ENCODE measurements at regions not wholly inside any gene's neighbourhood (a gene's known extent, or its start where the extent isn't known, plus 50 kb on each side); places are given as distances from the start of the nearest gene placed in this dataset.

DNA sequence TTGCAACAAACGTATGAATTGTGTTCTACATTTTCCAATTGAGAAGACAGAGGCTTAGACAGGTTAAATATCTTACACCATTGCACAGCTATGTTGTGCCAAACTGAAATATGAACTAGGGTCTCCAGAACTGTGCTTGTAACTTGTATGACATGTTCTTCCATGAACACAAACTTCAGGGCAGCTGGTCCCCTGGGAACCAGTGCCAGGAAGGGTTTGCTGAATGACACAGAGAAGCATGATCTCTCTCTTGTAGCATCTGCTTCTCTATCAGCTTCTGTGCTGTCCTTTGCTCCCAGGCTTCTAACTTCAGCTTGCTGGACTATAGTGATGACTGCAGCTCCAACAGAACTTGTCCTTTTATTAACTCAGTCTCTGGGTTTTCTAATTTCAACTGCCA is 385.5 kb downstream of the SIPA1L2 start:
- DNase-seq (ENCODE audit: low read depth) = no peak

GRCh38 chr1:232239998-232240397 is 389.9 kb downstream of the SIPA1L2 start:
- DNase-seq (ENCODE audit: low read depth) = no peak

DNA sequence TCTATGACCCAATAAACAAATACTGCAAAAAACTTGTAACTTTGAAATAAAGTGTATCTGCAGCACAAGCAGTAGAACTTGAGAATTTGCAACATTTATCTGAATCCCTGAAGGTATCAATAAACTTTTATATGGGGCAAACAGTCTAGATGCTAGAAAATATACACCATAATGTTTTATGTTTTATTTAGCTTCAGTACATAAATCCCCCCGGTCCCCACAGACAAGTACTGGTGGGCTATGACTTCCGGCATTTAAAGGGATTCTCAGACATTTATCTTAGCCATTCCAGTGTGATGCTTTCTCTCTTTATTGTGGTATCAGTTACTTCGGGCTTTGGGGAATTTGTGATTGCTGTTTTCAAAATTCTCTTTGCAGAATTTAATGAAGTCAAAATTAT is 390.4 kb downstream of the SIPA1L2 start:
- no peak for DNase-seq (ENCODE audit: low read depth)

GRCh38 chr1:232238009-232238408 is 391.9 kb downstream of the SIPA1L2 start:
- no peak for DNase-seq (ENCODE audit: low read depth)

- no peak for DNase-seq (ENCODE audit: low read depth)
Observed at GRCh38 chr1:232227306-232227705, 402.6 kb downstream of the SIPA1L2 start.

- DNase-seq (ENCODE audit: low read depth) = no peak
Observed at GRCh38 chr1:232226197-232226712, 403.7 kb downstream of the SIPA1L2 start.

- no peak for DNase-seq (ENCODE audit: low read depth)
Observed at GRCh38 chr1:232225336-232226131, 404.4 kb downstream of the SIPA1L2 start.

GRCh38 chr1:232223887-232224286 is 406.0 kb downstream of the SIPA1L2 start:
- DNase-seq (ENCODE audit: low read depth) = no peak

DNA sequence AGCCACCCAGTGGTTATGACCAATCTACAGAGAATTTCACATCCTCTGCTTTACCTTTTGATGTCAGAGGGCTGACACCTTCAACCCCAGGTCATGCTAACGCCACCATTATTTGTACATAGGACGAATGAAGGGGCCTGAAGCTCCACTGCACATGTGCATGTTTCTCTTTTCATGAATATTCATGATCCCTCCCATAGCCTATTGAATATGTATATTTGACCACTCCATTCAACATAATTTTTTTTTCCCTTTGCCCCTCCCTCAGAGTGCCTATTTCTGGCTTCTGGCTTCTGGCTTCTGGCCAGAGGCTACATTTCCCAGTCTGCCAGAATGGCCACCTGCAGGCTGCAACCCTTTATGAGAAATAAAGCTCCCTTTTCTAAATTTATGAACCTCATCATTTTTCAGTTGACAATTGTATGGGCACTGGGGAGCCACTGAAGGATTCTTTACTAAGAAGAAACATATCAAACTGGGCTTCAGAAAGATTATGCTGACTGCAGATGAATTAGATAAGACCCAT is 406.7 kb downstream of the SIPA1L2 start:
- DNase-seq (ENCODE audit: low read depth) = no peak

DNA sequence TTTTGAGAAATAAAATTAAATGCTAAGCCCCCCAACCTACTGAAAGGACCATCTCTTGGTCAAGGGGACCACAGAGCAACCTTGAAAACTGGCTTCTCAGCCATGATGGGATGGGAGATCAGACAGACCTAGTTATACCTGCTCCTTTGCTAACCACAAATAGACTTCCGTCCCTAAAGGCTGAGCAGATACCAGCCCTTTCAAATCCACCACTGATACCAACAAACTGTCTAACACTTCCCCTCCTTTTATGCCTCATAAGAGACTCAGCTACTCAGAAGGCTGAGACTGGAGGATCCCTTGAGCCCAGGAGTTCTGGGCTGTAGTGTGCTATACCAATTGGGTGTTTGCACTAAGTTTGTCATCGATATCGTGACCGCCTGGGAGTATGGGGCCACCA is 407.3 kb downstream of the SIPA1L2 start:
- DNase-seq (ENCODE audit: low read depth) = no peak

DNA sequence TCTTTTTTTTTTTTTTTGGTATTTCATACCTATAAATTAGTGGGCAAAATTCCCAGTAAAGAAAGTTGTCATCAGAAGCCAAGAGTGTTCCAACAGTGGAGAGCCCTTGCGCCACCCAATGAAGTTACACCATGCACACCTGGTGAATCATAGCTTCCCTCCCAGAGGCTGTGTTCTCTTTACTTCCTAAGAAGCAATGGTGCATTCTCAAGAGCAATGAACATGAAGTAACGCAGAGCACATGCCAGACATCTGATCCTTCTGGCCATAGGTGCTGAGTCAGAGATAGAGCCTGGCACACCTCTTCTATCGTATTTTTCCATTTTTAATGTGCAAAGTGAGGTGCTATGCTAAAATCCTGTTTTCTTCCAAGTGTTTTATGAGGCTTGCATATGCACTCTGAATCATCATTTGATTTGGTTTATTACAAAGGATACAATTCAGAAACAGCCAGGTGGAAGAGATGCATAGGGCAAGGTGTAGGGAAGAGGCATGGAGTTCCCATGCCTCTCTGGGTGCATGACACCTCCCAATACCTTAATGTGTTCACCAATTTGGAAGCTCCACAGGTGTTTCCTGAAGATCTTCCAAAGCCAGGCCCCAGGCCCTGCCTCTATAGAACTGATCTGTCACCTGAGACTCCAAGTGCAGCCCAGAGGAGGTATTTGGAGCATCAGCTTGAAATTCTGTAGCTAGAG is 408.0 kb downstream of the SIPA1L2 start:
- no peak for DNase-seq (ENCODE audit: low read depth)

- DNase-seq (ENCODE audit: low read depth) = no peak
Observed at GRCh38 chr1:232218955-232219865, 410.7 kb downstream of the SIPA1L2 start.

GRCh38 chr1:232213928-232214327 is 416.0 kb downstream of the SIPA1L2 start:
- no peak for DNase-seq (ENCODE audit: low read depth)

GRCh38 chr1:232212253-232212652 is 417.7 kb downstream of the SIPA1L2 start:
- no peak for DNase-seq (ENCODE audit: low read depth)

DNA sequence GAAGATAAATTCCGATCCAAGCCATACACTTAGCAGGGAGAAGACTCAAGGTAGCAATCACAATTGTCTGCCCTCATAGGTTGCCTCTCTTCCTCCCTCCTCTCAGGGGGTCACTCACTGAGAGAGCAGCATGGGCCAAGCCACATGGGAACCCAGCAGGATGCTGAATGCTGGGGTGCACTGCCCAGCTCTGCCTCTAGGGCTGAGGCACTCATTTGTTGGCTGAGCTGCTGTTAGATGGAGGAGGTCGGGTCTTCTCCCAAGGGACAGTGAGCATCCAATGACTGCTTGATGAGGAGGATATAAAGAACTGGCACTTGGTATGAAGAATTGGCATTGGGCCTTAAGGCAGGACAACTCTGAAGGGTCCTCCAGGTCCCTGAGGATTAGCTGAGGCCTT is 418.8 kb downstream of the SIPA1L2 start:
- DNase-seq (ENCODE audit: low read depth) = no peak

DNA sequence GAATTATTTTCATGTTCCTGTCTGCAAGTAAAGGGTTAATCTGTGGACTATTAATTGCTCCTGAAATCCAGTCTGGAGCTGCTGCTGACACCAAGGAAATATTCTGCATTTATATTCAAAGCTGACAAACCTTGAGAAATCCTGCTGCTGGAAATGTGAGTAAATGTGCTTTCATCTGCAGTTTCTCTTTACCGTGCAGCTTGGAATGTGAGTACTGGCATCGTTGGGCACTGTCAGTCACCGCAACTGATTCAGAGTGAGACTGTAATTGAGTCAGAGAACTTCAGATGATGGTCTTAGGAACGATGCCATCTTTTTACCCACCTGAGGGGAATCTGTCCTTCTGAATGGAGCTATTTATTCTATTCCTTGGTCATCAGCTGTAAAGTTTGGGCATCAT is 420.6 kb downstream of the SIPA1L2 start:
- DNase-seq (ENCODE audit: low read depth) = no peak

GRCh38 chr1:232207073-232207866 is 422.7 kb downstream of the SIPA1L2 start:
- DNase-seq (ENCODE audit: low read depth) = no peak

DNA sequence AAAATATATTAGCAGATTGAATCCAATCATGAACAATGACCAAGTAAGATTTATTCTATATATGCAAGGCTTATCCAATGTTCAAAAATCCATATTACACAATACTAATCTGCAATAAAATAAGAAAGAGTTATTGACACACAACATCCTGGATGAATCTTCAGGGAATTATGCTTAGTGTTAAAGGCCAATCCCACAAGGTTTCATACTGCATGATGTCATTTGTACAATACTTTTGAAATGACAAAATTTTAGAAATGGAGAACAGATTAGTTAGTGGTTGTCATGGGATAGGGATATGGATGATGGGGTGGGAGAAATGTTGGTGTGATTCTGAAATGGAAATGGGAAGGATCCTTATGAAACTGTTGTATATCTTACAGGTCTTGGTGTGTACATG is 425.7 kb downstream of the SIPA1L2 start:
- DNase-seq (ENCODE audit: low read depth) = no peak

DNA sequence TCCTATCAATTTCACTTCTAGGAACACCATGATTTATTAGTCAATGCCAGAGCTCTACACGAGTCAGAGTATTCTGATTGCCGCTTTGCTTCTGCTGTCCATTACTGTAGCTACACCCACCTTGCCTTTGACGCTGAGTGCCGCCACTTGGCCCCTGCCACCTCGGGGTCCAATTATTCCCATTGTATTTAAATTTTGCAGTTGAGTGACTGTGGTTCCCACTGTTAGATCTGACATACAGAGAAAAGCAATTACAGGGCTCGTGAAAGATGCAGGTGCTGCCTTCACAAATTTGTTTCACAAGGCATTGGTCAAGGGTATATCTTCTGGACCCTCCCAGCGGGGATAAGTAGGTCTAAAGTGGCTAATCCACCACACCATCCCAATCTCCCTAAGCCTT is 428.9 kb downstream of the SIPA1L2 start:
- no peak for DNase-seq (ENCODE audit: low read depth)

GRCh38 chr1:232196042-232196441 is 433.9 kb downstream of the SIPA1L2 start:
- no peak for DNase-seq (ENCODE audit: low read depth)

DNA sequence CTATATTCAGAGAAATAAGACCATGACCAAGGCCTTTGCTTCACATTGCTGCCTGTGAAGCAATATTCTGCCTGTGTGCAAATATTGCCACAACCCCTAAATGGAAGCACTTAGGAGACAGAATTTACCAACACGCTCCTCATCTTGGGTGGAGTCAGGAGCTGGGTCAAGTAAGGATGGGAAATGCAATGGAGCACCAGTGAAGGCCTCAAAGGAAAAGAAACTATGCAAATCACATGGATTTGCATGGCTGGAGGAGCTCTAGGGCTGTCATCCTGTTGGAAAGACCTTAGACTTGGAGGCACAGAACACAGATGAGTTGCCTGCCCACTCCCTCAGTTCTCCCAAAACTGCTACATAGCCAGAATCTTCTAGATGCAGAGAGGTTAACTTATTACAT is 435.5 kb downstream of the SIPA1L2 start:
- DNase-seq (ENCODE audit: low read depth) = no peak
